ENCODE measurements at regions not wholly inside any gene's neighbourhood (a gene's known extent, or its start where the extent isn't known, plus 50 kb on each side); places are given as distances from the start of the nearest gene placed in this dataset.
A peak's percentile ranks its signal among the peaks of the same experiment; 100 is the strongest.

DNA sequence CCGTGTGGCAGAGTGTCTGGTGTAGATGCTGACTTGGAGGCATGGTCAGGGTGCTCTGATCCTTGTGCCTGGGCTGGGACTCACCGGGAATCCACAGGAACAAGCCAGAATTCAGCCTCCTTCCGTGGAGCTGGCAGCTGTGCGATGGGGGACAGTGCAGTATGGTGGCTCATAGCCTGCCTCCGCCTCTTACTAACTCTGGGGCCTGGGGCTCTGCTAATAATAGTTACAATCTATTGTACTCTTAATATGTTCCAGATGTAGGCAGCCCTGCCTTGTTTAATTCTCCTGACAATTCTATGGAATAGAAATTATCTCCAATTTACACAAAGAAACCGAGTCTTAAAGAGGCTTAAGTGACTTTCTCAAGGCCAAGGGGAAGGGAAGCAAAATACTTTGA lies 77.6 kb downstream of the PCDH1 start:
- DNase-seq, result no peak

DNA sequence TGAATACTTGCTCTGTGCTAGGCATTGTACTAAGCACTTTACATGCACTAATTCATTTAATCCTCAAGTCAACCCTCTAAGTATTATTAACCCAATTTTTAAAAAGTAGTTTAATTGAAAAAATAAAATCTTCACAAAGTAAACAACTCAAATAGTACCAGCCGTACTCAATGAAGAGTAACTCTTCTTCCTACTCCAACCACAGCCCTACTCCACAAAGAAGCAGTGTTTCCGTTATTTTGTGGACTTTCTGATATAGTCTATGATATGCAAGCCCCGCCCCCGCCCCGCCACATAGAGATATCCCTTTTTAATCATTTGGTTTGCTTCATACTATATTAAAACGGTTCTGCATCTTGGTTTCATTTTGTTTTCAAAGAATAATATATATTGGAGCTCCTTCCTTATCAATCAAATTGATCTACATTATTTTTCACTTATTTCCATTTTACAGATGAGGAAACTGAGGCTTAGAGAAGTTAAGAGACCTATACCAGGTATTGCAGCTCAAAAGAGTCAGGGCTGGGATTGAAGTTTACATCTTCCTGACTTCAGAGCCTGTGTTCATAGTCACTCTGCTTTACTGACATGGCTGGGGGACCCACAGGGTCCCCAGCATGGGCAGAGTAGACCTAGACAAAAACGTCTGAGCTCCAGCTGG lies 78.6 kb downstream of the PCDH1 start:
- DNase-seq, result no peak

DNA sequence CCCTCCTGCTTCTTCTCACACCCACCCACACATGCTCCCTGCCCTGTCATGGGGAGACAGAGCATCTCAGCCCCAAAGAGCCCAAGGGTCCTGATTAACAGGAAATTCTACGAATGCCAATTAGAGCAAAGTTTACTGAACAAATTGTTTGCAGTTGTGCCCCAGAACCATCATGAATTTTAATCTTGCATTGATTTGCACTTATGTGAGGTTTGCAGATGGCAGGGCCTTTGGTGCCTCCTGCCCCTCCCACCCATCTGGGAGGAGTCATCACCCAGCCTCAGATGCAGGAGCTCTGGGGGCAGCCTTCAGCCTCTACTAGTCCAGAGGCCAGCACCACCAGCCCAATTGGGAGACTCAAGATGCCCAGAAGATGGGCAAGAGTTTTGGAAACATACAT lies 80.8 kb downstream of the PCDH1 start:
- DNase-seq, result no peak

DNA sequence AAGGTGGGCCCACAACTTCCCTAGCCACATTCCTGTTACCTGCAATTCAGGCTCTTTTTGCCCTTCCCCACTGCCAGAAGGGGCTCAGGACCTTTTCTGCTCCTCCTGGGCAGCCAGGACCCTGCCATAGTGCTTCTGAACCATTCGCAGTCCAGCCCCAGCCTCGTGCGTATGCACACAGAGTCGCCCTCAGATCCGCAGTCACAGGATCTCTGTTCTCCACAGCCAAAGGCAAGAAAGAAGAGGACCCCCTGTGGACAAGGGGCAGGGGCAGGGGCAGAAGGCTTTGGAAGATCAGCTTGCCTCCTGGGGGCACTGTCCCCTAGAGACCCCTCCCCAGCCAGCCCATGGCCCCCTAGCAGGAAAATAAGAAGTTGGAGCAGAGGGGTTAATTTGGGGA lies 82.8 kb downstream of the PCDH1 start:
- no peak for DNase-seq

DNA sequence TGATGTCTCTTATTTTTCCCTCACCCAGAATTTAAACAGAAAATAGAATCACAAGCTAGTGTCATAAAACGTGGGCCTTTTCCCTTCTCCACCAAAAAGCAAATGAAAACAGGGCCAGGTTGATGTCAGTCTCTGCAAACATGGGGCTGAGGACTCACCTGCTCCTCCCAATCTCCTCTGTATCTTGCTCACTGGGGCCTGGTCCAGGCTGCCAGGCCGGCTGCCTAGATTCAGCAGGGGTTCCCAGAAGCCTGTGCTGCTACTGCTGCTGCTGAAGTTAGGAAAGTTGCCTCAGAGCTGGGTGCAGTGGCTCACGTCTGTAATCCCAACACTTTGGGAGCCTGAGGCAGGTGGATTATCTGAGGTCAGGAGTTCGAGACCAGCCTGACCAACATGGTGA lies 84.3 kb downstream of the PCDH1 start:
- DNase-seq, result no peak

GRCh38 chr5:141793403-141793802 lies 84.8 kb downstream of the PCDH1 start:
- no peak for DNase-seq

DNA sequence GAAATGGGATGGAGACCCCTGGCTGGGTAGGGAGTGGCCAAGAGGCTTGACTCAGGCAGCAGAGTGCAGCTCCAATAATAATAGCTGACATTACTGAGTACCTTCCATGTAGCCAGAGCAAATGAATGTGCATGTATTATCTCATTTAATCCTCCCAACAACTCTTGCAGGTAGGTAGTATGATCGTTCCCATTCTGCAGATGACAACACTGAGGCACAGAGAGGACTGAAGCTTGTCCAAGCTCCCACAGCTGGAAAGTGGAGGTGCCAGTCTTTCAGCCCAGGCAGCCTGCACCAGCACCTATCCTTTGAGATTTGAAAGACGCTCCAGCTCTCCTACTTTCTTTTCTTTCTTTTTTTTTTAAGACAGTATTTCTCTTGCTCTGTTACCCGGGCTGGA lies 87.6 kb downstream of the PCDH1 start:
- no peak for DNase-seq

DNA sequence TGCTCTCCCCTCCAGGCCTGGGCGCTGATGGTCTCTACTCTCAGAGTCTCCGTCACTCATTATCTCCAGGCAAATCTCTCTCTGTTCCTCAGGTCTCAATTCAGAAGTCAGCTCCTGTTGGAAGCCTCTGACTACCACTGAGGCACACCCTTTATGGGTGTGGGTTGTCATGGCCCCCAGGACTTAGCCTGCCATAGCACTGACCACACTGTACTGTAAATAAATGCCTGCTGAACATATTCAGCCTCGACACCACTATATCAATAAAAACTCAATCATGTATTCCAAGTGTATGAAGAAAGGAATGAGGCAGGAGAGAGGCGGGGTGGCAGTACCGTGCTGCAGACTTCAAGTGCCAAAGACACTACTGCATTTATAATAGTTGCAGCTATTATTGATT lies 88.9 kb downstream of the PCDH1 start:
- no peak for DNase-seq

GRCh38 chr5:141788296-141788970 lies 89.8 kb downstream of the PCDH1 start:
- DNase-seq, result no peak

DNA sequence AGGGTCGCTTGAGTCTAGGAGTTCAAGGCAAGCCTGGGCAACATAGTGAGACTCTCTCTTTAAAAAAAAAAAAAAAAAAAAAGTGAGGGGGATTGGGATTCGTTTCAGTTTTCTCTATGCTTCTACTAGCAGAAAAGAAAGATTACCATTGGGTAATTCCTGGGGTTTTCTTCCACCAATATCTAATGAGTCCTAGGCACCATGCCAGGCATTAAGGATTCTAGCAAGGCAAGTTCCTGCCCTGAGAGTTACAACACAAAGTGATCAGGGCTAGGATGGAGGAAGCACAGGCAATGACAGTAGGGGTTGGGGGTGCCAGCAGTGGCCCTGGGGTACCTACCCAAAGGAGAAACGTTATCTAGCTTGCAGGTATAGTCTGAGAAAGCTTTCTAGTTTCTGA lies 90.8 kb downstream of the PCDH1 start:
- DNase-seq, result no peak

DNA sequence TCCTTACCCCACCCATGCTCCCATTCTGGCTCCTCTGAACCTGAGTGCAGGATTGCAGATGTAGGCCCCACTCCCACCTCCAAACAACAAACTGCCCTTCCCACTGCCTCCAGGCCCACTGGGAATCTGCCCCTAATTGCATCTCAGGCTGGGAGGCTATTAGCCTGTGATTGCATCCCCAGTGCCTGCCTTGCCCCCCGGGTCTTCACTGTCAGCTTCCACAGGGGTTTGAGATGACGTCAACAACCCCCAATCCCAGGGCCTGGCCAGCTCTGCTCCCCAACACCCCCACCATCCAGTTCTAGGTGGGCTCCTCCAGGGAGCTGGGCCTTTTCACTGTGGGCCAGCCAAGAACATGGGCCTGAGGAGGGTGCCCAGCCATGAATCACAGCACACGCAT lies 91.5 kb downstream of the PCDH1 start:
- DNase-seq, result no peak

- no peak for DNase-seq
Observed at GRCh38 chr5:141785711-141786110, 92.5 kb downstream of the PCDH1 start.

GRCh38 chr5:141785135-141785534 lies 93.1 kb downstream of the PCDH1 start:
- DNase-seq, result no peak

GRCh38 chr5:141784529-141784928 lies 93.7 kb downstream of the PCDH1 start:
- DNase-seq, result no peak

DNA sequence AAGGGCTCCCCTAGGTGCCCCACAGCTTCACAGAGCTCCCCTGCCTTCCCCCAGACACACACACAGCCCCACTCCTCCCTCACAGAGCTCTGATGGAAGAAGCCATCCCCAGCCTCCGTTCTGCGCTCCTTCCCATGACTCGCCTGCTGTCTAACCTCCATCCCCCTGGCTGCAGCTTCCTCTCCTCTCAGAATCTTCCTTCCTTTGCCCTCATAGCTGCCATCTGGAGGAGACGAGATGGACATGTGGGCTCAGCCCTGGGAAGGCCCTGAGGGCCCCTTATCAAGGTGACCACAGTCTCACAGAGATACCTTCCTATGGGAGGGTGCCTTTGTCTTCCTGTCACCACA lies 94.3 kb downstream of the PCDH1 start:
- DNase-seq, result no peak

DNA sequence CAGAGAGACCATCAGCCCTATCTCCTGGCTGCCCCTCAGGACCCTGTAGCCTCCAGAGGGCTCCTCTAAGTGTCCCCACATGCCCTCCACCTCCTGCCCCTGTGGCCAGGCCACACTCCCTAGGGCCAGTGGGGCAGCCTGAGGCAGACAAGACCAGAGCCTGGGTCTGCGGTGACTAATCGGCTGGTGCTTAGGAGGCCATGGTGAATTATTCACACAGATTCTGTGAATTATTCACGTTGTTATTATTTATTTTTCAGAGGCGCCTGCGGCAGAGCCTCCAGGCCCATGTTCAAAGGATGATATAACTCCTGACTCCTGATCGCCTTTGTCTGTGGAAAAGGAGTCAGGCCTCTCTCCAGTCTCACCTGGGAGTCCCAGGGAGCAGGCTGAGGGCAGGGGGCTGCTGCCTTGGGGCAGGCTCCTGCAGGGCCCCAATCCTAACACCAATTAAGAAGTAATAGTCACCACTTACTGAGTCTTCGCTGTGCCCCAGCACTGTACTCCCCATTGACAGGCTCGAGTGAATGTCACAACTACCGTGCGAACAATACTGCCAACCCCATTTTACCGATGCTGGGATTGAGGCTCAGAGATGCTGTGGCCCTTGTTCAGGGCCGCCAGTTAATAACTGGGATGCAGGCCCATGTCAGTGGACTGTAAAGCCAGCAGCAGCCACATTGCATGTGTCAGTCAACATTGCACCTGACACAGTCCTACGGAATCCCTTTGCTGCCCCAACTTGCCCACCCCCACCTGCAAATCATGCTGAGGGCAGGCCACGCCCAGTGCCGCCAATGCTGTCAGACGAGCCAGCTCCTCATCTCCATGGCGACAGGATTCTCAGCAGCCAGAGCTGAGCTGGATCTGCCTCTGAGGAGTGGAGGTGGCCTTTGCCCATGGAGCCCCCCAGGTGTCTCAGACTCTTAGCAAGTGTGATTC lies 94.9 kb downstream of the PCDH1 start:
- peak; percentile 14 for DNase-seq

DNA sequence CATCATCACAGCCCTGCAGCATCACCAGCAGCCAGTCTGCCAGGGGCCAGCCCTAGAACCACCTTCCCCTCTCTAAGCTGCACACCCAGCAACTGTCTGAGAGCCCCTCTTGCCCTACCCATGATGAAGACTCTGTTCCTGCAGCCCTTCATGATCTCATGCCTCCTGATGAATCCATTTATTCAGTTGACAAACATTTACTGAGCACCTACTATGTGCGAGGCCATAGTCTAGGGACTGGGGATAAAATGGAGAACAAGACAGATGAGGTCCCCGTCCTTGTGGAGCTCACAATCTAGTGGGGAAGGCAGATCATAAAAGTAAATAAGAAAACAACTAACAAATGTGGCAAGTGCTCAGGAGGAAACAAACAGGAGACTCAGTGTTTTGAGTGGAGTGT lies 96.3 kb downstream of the PCDH1 start:
- no peak for DNase-seq

GRCh38 chr5:141780952-141781781 lies 97.0 kb downstream of the PCDH1 start:
- no peak for DNase-seq

DNA sequence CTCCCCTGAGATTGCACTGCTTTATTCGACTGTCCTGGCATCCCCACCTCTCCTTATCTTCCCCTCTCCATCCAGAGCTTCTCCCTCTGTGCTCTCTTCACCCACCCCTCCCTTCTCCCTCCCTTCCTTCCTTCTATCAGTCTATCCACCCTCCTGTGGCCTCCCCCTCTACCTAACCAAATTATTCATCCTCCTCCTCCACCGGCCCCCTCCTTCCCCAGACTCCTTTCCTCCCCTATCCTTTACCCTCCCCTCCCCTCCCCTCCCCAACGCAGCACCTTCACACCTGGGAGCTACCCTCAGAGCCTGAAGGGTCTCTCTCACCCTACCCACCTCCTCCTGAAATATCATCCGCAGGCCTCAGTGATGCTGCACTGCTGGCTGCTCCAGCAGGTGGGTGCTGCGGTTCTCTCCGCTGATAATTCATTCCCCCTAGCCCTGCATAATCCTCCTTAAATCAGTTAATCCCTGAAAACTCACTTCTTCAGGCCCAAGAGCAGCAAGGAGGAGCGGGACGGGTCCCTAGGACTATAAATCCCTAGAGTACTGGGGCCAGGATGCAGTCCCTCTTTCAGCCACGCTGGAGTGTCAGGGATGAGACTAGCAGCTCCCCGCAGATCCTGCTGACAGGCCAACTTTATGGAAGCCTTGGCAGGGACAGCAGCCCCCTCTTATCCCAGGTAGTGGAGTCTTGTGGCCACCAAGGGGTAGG lies 97.8 kb downstream of the PCDH1 start:
- no peak for DNase-seq

GRCh38 chr5:141779503-141779973 lies 97.5 kb upstream of the ARAP3 start:
- DNase-seq, result no peak

DNA sequence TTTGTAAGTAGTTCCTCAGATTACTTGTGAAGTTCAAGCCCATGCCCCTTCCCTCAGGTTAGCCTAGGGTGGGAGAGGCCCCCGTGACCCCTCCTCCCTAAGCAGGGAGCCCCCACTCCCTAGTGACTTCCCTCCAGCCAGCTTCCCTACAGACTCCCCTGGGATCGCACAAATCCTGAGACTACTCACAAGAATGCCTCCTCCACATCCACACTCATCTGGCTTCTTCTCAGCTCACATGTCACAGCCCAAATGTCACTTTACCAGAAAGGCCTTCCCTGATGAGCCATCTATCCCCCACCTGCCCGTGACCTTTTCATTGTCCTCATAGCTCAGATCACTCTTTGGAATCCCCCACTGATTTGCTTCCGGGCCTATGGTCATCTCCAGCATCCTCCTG lies 96.7 kb upstream of the ARAP3 start:
- no peak for DNase-seq

DNA sequence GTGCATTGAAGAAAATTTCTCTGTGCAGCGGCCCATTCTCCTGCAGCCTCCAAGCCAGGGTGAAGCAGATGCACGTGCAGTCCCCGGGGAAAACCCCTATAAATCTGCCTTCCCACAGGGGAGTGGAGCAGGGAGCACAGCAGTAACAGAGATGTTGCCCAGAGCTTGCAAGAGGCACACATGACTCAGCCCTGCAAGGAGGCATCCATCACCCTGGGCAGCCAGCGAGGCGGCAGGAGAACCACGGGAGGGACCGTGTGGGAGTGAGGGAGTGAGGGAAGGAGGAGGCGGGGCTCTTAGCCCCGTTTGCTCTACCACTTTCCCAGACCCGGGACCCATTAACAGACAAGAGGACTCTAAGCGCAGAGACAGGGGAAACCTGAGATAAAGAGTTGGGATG lies 96.2 kb upstream of the ARAP3 start:
- DNase-seq, result no peak
